Coronary artery (tissue), 2 donors: ENCODE measurements at regions not wholly inside any gene's neighbourhood (a gene's known extent, or its start where the extent isn't known, plus 50 kb on each side); places are given as distances from the start of the nearest gene placed in this dataset.

ENCODE experiments used
- DNase-seq: peaks from one replicate; pipeline ENCODE4 v3.0.0-alpha.2; 2017; ENCODE audit warnings: low spot score
- H3K27ac ChIP-seq, 2 donors: fragments of 200-600 bp; sonication (generic); one replicate each; pipeline ENCODE4 v1.5.1; 2016 to 2019
- H3K4me3 ChIP-seq: fragments of 200-600 bp; sonication (generic); 2 replicates; pipeline ENCODE4 v1.5.1; 2016; ENCODE audit warnings: mild to moderate bottlenecking, moderate library complexity
- CTCF ChIP-seq: fragments of 200-600 bp; sonication (generic); IDR thresholded peaks from one replicate; pipeline ENCODE4 v1.5.1; 2019; ENCODE audit warnings: antibody characterized with exemption

- H3K4me3 ChIP-seq, result no peak overlapping the region
- H3K27ac ChIP-seq, result no peak overlapping the region
- TF ChIP-seq CTCF, result no peak
- no peak for DNase-seq
Measured at GRCh38 chr4:152165146-152165545, 370.7 kb downstream of the FBXW7 start.

DNA sequence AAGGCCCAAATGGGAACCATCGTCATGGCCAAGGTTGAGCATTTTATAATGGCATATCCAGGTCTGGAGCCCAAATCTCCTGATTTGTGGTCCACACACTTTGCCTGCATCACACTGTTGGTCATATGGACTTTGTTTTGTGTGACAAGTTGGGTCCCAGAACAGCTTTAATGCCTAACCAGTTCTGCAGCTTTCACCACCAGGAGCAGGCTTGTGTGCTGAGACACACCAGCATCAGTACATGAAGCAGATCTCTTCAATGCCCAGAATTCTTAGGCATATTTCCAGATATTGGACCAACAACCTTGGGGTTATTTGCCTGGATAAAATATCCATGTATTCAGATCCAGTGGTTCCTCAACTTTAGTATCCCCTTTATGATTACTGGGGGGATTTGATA, 371.3 kb downstream of the FBXW7 start:
- DNase-seq, result no peak
- no peak for TF ChIP-seq CTCF
- H3K27ac ChIP-seq, result no peak overlapping the region
- no peak overlapping the region for H3K4me3 ChIP-seq

DNA sequence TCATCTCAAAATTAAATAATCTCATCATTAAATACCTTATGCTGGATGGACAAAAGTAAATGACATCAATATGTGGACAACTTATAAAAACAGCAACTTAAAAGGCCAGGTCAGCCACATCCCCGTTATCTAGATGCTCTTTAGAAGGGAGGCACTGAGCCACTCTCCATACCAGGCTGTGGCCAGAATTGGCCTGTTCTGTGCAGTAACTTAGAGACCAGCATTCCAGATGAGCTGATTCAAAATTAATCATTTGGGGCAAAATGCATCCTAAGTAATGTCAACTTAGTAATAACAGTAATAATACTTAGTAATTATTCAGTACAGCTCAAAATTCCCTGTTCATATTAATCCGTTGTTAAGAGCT, 373.6 kb downstream of the FBXW7 start:
- no peak overlapping the region for H3K4me3 ChIP-seq
- no peak overlapping the region for H3K27ac ChIP-seq
- no peak for TF ChIP-seq CTCF
- no peak for DNase-seq

DNA sequence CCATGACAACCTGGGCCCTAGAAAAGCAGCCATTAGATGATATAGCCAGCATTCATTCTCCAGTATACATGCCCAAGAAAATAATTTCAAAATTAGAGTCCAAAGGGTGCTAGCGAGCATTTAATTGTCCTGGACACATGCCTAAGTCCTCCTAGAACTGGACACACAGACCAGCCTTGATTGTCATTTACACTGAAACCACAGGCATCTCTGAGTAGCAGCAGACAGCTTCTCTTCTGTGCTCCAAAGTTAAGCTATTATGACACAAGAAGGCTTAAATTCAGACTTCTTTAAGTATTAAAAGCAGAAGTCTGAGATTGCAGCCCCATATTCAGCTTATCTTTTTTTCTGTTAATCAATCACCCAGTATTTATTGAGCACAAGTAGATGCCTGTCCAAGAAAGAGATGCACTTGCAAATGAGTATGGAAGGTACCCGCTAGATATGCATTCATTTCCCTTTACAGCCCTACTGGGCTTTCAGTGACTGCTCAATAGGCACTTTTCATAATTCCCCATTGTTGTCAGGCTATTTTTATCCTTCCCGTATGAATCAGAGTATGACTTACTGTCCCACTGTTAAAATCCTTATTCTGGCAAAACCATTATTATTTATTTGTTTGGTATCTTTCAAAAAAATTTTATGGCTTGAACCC, 374.1 kb downstream of the FBXW7 start:
- no peak for DNase-seq
- H3K4me3 ChIP-seq, result no peak overlapping the region
- TF ChIP-seq CTCF, result no peak
- H3K27ac ChIP-seq, result no peak overlapping the region

DNA sequence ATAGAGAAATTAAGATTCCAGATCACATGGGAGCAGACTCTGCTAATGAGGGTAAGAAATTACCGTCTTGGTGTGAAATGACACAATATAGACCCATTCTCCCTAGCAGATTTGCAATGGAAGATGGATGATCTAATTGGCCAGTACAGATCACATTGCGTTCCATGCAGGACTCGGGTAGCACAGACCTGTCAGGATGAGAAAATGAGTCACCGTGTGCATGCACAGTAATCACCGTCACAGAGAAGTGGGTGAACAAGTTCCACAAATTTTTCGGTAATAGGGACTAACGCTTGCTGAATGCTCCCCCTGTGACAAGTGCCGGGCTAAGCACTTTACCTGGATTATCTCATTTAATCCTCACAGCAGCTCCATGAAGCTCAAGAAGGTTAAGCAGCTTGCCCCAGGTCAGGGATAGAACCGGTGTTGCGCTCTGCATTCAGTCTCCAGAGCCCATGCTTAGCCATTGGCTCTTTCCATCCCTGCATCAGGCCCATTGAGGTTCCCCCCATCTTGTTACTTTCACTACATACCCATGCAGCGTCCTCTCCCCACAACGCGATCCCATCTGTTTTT, 375.6 kb downstream of the FBXW7 start:
- DNase-seq, result no peak
- Histone ChIP-seq H3K27ac (no peak overlapping the region), H3K4me3 (no peak overlapping the region)
- no peak for TF ChIP-seq CTCF

GRCh38 chr4:152159773-152160172, 376.1 kb downstream of the FBXW7 start:
- TF ChIP-seq CTCF, result no peak
- Histone ChIP-seq H3K27ac (no peak overlapping the region), H3K4me3 (no peak overlapping the region)
- DNase-seq, result no peak

DNA sequence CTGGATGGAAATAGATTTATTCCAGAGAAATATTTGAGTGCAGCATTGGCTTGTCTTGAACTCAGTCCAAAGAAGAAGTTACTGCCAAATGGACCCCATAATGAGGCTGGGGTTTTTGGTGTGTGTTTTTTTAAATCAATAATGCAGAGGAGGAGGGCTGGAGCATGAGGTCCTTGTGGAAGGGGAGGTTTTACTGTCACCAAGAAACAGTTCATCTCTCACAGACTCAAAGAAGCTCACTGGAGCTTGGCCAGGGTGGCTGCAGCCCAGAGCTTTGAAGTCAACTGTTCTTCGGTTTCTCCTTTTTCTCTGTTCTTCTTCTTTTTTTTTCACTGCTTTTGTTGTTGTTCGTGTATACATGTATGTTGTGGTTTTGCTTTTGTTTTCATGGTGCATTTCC, 377.7 kb downstream of the FBXW7 start:
- H3K27ac ChIP-seq, result no peak overlapping the region
- no peak for TF ChIP-seq CTCF
- no peak for DNase-seq
- no peak overlapping the region for H3K4me3 ChIP-seq
